Colonic mucosa (tissue), 4 donors: ENCODE measurements at regions not wholly inside any gene's neighbourhood (a gene's known extent, or its start where the extent isn't known, plus 50 kb on each side); places are given as distances from the start of the nearest gene placed in this dataset.

Experiments used
- DNase-seq: peaks from one replicate; pipeline ENCODE4 v3.0.0-alpha.2; 2020
- H3K27ac ChIP-seq: fragments of 200-600 bp; one replicate; pipeline ENCODE4 v1.8.0; 2021
- H3K27me3 ChIP-seq: fragments of 200-600 bp; one replicate; pipeline ENCODE4 v1.8.0; 2021
- H3K36me3 ChIP-seq: fragments of 200-600 bp; one replicate; pipeline ENCODE4 v1.8.0; 2021
- H3K4me1 ChIP-seq: fragments of 200-600 bp; one replicate; pipeline ENCODE4 v1.8.0; 2021; ENCODE audit warnings: mild to moderate bottlenecking
- H3K4me3 ChIP-seq: fragments of 200-600 bp; one replicate; pipeline ENCODE4 v1.8.0; 2021
- H3K9ac ChIP-seq, 2 donors: one replicate each; pipeline ENCODE4 v1.7.0; 2013; ENCODE audit warnings: control low read depth in 2 of 2, low read depth in 2 of 2, low read length in 2 of 2
- H3K9me3 ChIP-seq: fragments of 200-600 bp; one replicate; pipeline ENCODE4 v1.8.0; 2021
- intact Hi-C: fragments of 100-400 bp; cut with DNase I; formaldehyde crosslinking; loops from one replicate; pipeline ENCODE4 v1.14.1; 2022
- TF ChIP-seq, protein P1 (sequence below): fragments of 200-600 bp; IDR thresholded peaks from one replicate; pipeline ENCODE4 v1.8.0; 2022; ENCODE audit warnings: antibody characterized with exemption, mild to moderate bottlenecking
- donor health status: healthy.
- donor health status: DM: no; HTN: no; CAD: no.
- donor health status: DM: no; HTN: no; CAD: no.

DNA sequence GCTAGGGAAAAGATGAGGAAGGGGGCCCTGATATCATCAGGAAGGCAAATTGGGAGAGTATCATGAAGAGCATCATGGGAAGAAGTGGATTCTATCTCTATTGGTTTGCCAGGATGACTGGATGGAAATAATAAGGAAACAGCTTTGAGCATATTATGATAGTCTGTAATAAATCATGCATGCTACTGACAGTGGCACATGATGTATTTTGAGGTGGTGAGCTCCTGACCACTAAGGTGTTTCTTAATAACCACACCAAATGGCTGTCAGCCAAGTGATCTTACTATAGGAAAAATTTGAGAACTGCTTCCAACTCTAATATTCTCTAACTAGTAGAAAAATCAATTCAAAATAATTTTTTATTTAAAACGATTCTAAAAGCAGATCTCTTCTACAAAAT lies 548.4 kb upstream of the JAG1 start:
- Histone ChIP-seq H3K36me3 (no peaks in the 10 kb centered on the region), H3K9ac (no peak overlapping the region), H3K9me3 (no peaks in the 10 kb centered on the region), H3K27me3 (no peaks in the 10 kb centered on the region), H3K4me3 (no peak overlapping the region), H3K4me1 (peaks cover 1% of the 10 kb centered on the region), H3K27ac (no peak overlapping the region)
- intact Hi-C loops = no loop called here
- TF ChIP-seq, protein P1, sequence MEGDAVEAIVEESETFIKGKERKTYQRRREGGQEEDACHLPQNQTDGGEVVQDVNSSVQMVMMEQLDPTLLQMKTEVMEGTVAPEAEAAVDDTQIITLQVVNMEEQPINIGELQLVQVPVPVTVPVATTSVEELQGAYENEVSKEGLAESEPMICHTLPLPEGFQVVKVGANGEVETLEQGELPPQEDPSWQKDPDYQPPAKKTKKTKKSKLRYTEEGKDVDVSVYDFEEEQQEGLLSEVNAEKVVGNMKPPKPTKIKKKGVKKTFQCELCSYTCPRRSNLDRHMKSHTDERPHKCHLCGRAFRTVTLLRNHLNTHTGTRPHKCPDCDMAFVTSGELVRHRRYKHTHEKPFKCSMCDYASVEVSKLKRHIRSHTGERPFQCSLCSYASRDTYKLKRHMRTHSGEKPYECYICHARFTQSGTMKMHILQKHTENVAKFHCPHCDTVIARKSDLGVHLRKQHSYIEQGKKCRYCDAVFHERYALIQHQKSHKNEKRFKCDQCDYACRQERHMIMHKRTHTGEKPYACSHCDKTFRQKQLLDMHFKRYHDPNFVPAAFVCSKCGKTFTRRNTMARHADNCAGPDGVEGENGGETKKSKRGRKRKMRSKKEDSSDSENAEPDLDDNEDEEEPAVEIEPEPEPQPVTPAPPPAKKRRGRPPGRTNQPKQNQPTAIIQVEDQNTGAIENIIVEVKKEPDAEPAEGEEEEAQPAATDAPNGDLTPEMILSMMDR = no peak
- no peak for DNase-seq

DNA sequence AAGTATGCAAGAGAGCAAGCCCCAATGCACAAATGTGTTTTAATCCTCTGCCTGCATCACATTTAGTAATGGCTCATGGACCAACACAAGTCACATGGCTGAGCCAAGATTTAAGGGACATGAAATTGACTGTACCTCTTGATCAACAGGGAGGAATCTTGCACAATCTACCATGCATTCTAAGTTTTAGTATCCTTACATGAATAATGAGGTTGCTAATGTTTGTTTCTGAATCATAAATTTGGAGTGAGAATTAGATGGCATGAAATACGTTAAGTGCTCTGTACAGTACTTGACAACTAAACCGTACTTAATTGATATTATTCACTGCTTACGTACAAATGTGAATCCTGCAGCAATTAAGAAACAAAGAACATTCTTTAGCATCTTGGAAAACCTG lies 553.8 kb upstream of the JAG1 start:
- no peaks in the 10 kb centered on the region for H3K27me3 ChIP-seq
- no peak overlapping the region for H3K4me3 ChIP-seq
- TF ChIP-seq, protein P1 = no peak
- H3K27ac ChIP-seq = no peak overlapping the region
- no peaks in the 10 kb centered on the region for H3K36me3 ChIP-seq
- no peaks in the 10 kb centered on the region for H3K9me3 ChIP-seq
- no peak overlapping the region for H3K9ac ChIP-seq
- H3K4me1 ChIP-seq = no peaks in the 10 kb centered on the region
- intact Hi-C loops = no loop called here
- no peak for DNase-seq

DNA sequence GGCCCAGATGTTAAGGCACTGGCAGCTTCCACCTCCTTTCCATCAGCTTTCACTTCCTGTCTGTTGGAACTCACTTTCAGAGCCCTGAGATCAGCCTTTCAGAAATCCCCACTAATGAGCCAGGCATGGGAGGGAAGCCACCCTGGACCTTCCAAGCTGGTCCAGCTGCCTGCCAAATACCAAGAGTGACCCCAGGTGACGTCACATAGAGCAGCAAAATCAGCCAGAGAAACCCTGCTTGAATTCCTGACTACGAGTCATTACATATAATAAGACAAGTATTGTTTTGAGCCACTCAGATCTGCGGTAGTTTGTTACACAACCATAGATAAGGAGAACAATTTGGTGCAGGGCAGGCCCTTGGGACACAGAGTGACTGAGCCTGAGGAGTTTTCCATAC lies 556.0 kb upstream of the JAG1 start:
- Histone ChIP-seq H3K4me1 (no peaks in the 10 kb centered on the region), H3K9me3 (no peaks in the 10 kb centered on the region), H3K36me3 (no peaks in the 10 kb centered on the region), H3K4me3 (no peak overlapping the region), H3K27ac (no peak overlapping the region), H3K9ac (no peak overlapping the region), H3K27me3 (no peaks in the 10 kb centered on the region)
- intact Hi-C loops = no loop called here
- DNase-seq = no peak
- TF ChIP-seq, protein P1 = no peak

DNA sequence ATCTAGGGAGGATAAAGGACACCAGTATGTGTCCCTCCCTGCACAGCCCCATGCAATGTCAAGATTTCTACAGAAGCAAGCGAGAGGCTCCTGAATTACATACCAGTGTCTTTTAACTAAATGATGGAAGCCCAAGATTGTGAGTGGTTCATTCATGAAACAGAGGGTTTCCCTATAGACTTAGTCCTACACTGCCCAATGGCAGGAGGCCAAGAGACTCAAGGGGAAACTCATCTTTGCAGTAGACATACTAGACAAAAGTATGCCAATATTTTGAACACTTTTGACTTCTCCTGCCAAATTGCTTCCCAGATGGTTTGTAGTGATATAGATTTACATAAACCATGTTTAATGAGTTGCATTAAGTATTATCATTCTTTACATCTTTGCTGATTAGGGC lies 557.2 kb upstream of the JAG1 start:
- H3K36me3 ChIP-seq = no peaks in the 10 kb centered on the region

DNA sequence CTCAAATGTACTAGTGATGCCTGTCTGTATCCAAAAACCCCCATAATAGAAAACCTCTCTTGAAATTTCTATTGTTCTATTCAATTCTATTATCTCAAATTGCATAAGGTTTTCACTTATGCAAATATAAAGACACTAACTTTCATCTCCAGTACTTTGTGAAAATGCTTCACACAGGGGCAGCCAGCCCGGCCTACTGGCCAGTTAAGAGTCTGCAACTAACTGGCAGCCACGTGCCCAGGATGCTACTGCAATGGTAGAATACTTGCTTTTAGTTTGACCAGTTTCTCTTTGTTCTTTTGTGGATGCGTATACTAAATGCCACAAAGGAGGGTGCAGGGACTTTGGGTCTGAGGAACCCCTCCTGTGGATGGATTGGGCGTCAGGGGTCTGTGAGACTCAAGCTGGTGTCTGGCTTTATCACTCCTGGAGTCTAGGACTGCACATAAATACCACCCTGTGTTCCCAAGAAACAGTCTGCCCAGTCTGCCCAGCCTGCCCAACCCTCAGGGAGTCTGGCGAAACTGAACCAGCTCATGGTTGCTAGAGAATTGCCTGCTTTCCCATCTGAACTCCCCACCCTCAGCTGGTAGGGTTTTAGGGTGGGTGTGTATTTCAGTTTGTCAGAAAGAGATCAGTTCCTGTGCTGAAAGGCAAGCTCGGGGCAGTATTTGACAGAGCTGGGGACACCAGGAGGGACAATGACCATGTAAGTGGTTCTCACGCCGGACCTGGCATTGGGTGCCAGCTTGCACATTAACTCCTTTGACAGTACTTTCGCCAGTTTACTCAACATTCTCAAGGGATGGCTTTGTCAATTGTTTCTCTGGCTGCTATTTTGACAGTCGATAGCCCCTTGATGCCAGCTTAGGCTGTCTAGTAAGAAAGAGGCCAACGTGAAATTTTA lies 558.2 kb upstream of the JAG1 start:
- no peaks in the 10 kb centered on the region for H3K9me3 ChIP-seq
- H3K4me1 ChIP-seq = no peaks in the 10 kb centered on the region
- no peak for DNase-seq
- H3K4me3 ChIP-seq = no peak overlapping the region
- TF ChIP-seq, protein P1 = no peak
- no peak overlapping the region for H3K9ac ChIP-seq
- H3K27me3 ChIP-seq = no peaks in the 10 kb centered on the region
- intact Hi-C loops = no loop called here
- H3K27ac ChIP-seq = no peak overlapping the region
- H3K36me3 ChIP-seq = no peaks in the 10 kb centered on the region

More for the DNA sequence above, 557.2 kb upstream of the JAG1 start:
- Histone ChIP-seq H3K27me3 (no peaks in the 10 kb centered on the region), H3K4me1 (no peaks in the 10 kb centered on the region), H3K9ac (no peak overlapping the region), H3K27ac (no peak overlapping the region), H3K9me3 (no peaks in the 10 kb centered on the region), H3K4me3 (no peak overlapping the region)
- DNase-seq = no peak
- TF ChIP-seq, protein P1 = no peak
- intact Hi-C loops = no loop called here
